Heart left ventricle (tissue), 13 donors: ENCODE measurements at regions not wholly inside any gene's neighbourhood (a gene's known extent, or its start where the extent isn't known, plus 50 kb on each side); places are given as distances from the start of the nearest gene placed in this dataset.

Experiments
- POLR2A ChIP-seq, 2 donors: fragments of 450-650 bp; IDR thresholded peaks; one replicate each; pipeline ENCODE4 v1.6.1; 2017; ENCODE audit warnings: antibody characterized with exemption in 2 of 2, mild to moderate bottlenecking in 2 of 2, moderate library complexity in 2 of 2
- TF ChIP-seq, protein P1 (sequence below), 12 donors: fragments of 200-600 bp; sonication (generic) in 4 of 12; IDR thresholded peaks; one replicate each; pipeline versions ENCODE4 v1.5.0 to v1.8.0; 2018 to 2022; ENCODE audit warnings: antibody characterized with exemption in 12 of 12, mild to moderate bottlenecking in 5 of 12
- donor health status: ischemic (EF 13 %, LVEDD 7.1; RV severe dilation, severe dysfunction).
- donor health status: DM: no; HTN: yes; CAD: no.
- donor health status: DM: no; HTN: no; CAD: no.
- donor health status: ischemic (EF 25% LVEDD 6.9; RV normal size, moderate dysfunction).
- donor health status: ischemic (EF 25% LVEDD 5.7; RV mildly dilated, moderate dysfunction).
- donor health status: ischemic (EF 35%, LVEDD 5.7; RV mildly dilated, moderate dysfunction).
- donor health status: nonischemic (EF 11% LVEDD 7.7; RV severe dilation, severe dysfunction).
- donor health status: DM: yes; HTN: yes; CAD: no.
- donor health status: PGD.
- donor health status: ischemic (EF 29% LVEDD 5.4; RV normal size, mild dysfunction).
- donor health status: nonischemic (EF 23%, LVEDD 6.1; RV moderate dilation, normal function).

DNA sequence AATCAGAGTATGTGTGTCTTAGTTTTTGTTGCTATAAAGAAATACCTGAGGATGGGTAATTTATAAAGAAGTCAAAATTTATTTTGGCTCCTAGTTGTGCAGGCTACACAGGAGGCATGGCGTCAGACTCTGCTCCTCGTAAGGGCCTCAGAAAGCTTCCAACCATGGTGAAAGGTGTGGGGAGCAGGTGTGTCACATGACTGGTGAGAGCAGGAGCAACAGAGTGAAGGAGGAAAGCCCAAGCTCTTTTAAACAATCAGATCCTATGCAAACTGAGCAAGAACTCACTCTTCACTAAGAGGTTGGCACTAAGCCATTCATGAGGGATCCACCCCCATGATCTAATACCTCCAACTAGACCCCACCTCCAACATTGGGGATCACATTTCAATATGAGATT, 1524.3 kb downstream of the HACE1 start:
- TF ChIP-seq, protein P1, sequence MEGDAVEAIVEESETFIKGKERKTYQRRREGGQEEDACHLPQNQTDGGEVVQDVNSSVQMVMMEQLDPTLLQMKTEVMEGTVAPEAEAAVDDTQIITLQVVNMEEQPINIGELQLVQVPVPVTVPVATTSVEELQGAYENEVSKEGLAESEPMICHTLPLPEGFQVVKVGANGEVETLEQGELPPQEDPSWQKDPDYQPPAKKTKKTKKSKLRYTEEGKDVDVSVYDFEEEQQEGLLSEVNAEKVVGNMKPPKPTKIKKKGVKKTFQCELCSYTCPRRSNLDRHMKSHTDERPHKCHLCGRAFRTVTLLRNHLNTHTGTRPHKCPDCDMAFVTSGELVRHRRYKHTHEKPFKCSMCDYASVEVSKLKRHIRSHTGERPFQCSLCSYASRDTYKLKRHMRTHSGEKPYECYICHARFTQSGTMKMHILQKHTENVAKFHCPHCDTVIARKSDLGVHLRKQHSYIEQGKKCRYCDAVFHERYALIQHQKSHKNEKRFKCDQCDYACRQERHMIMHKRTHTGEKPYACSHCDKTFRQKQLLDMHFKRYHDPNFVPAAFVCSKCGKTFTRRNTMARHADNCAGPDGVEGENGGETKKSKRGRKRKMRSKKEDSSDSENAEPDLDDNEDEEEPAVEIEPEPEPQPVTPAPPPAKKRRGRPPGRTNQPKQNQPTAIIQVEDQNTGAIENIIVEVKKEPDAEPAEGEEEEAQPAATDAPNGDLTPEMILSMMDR (IDR thresholded peaks at IDR 0.05) = no peak
- no peak for TF ChIP-seq POLR2A (IDR thresholded peaks at IDR 0.05)
